ENCODE measurements at regions not wholly inside any gene's neighbourhood (a gene's known extent, or its start where the extent isn't known, plus 50 kb on each side); places are given as distances from the start of the nearest gene placed in this dataset.

DNA sequence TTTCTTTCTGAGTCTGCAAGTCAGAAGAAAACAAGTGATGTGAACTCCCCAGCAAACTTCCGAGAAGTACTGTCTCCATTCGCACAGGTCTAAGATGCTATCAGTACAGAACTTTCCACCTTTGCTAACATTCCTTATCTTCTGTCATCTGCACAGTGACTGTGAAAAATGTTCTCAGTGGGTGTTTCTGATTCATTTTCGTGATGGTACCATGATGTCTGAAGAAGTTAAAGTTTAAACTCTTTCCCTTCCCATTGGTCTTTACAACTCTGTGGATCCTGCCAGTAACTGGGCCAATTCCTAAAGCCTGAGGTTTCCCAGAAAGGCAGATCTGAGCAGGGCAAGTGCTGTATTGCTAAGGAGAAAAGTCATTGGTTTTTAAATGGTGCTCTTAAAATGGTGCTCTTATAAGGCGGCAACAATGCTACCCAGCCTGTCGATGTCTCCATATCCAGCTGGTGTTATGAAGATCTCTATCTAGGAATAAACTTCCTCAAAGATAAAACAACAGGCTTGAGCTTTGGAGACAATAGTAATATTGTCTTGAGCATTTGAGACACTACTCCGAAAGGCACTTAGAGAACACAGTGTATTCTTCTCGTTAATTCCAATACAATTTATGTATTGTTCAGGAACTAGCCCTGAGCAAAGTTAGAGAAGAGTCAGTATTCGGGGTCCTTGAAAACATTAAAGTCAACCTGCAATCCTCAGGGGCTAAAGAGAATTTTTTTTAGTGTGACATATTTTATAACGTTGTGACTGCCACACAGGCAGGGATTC, 232.3 kb downstream of the OSR1 start:
- H3K4me3 ChIP-seq, result no peak overlapping the region
- intact Hi-C loops (cut with DNase I), result no loop called here
- no peak overlapping the region for H3K27ac ChIP-seq
- no peaks in the 10 kb centered on the region for H3K36me3 ChIP-seq
- H3K27me3 ChIP-seq, result no peaks in the 10 kb centered on the region
- WGBS, 3 donors, result 90 to 92% (median 91%) methylated on average over 9 of the region's 9 CpGs
- TF ChIP-seq, protein P1, sequence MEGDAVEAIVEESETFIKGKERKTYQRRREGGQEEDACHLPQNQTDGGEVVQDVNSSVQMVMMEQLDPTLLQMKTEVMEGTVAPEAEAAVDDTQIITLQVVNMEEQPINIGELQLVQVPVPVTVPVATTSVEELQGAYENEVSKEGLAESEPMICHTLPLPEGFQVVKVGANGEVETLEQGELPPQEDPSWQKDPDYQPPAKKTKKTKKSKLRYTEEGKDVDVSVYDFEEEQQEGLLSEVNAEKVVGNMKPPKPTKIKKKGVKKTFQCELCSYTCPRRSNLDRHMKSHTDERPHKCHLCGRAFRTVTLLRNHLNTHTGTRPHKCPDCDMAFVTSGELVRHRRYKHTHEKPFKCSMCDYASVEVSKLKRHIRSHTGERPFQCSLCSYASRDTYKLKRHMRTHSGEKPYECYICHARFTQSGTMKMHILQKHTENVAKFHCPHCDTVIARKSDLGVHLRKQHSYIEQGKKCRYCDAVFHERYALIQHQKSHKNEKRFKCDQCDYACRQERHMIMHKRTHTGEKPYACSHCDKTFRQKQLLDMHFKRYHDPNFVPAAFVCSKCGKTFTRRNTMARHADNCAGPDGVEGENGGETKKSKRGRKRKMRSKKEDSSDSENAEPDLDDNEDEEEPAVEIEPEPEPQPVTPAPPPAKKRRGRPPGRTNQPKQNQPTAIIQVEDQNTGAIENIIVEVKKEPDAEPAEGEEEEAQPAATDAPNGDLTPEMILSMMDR (IDR thresholded peaks at IDR 0.05), result no peak
- no peak for TF ChIP-seq POLR2A (IDR thresholded peaks at IDR 0.05)
- no peak for TF ChIP-seq EP300 (IDR thresholded peaks at IDR 0.05)
- no peaks in the 10 kb centered on the region for H3K9me3 ChIP-seq
- no peak for DNase-seq
- H3K4me1 ChIP-seq (ENCODE audit: insufficient read depth), result peaks cover 3% of the 10 kb centered on the region

DNA sequence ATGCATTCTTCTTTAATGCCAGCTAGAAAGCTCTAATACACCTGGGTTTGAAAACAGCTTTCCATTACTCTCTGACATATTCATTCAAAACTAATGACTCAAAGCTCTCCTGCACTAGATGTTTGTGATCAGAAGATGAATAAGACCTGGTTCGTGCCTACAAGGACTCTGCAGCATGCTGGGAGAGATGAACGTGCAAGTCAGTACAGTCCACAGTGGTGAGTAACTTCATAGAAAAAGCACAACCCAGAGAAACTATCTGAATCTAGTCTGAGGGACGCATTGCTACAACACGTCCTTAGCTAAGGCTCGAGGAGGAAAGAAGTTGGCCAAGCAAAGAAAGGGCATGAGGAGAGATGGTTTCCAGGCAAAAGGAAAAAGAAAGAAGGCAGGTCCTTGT, 234.3 kb downstream of the OSR1 start:
- H3K4me3 ChIP-seq, result no peak overlapping the region
- H3K27ac ChIP-seq, result no peak overlapping the region
- WGBS, 3 donors, result 71 to 96% (median 91%) methylated on average over 5 of the region's 5 CpGs
- no peaks in the 10 kb centered on the region for H3K9me3 ChIP-seq
- DNase-seq, result no peak
- no peaks in the 10 kb centered on the region for H3K27me3 ChIP-seq
- no peaks in the 10 kb centered on the region for H3K36me3 ChIP-seq
- peaks cover 1% of the 10 kb centered on the region for H3K4me1 ChIP-seq (ENCODE audit: insufficient read depth)
- intact Hi-C loops (cut with DNase I), result no loop called here
- TF ChIP-seq EP300 (IDR thresholded peaks at IDR 0.05) (no peak), POLR2A (IDR thresholded peaks at IDR 0.05) (no peak)
- TF ChIP-seq, protein P1 (IDR thresholded peaks at IDR 0.05), result no peak

DNA sequence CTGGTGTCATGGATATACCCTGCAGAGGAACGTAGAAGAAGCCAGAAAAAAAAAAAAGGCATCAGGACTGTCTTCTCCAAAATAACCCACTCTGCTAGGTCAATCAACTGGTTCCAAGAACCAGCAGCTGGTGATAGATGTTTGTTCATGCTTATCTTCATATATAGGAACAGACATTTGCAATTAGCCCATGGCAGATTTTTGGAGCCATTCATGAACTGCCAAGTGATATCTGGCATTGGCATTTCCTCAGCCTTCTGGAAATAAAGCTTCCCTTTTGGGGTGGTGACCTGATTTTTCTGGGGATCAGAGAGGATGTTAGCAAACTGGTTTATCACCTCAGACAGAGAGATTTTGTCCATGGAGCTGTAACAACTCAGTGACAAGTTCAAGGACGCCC, 234.9 kb downstream of the OSR1 start:
- WGBS, 3 donors, result 88 to 98% (median 94%) methylated on average over 2 of the region's 2 CpGs
- no peaks in the 10 kb centered on the region for H3K9me3 ChIP-seq
- DNase-seq, result no peak
- H3K27me3 ChIP-seq, result no peaks in the 10 kb centered on the region
- TF ChIP-seq, protein P1 (IDR thresholded peaks at IDR 0.05), result no peak
- TF ChIP-seq POLR2A (IDR thresholded peaks at IDR 0.05), result no peak
- TF ChIP-seq EP300 (IDR thresholded peaks at IDR 0.05), result no peak
- intact Hi-C loops (cut with DNase I), result no loop called here
- H3K27ac ChIP-seq, result no peak overlapping the region
- H3K4me1 ChIP-seq (ENCODE audit: insufficient read depth), result peaks cover 1% of the 10 kb centered on the region
- no peaks in the 10 kb centered on the region for H3K36me3 ChIP-seq
- H3K4me3 ChIP-seq, result no peak overlapping the region

GRCh38 chr2:19122220-19122619, 236.2 kb downstream of the OSR1 start:
- H3K27me3 ChIP-seq, result no peaks in the 10 kb centered on the region
- intact Hi-C loops (cut with DNase I), result no loop called here
- no peaks in the 10 kb centered on the region for H3K9me3 ChIP-seq
- no peak for DNase-seq
- no peak overlapping the region for H3K27ac ChIP-seq
- TF ChIP-seq POLR2A (IDR thresholded peaks at IDR 0.05) (no peak), EP300 (IDR thresholded peaks at IDR 0.05) (no peak)
- TF ChIP-seq, protein P1 (IDR thresholded peaks at IDR 0.05), result no peak
- WGBS, 3 donors, result 84 to 98% (median 96%) methylated on average over 1 of the region's 1 CpG
- H3K4me1 ChIP-seq (ENCODE audit: insufficient read depth), result peaks cover 1% of the 10 kb centered on the region
- no peaks in the 10 kb centered on the region for H3K36me3 ChIP-seq
- no peak overlapping the region for H3K4me3 ChIP-seq

Data from ovary (tissue), 7 donors.